ENCODE measurements at regions not wholly inside any gene's neighbourhood (a gene's known extent, or its start where the extent isn't known, plus 50 kb on each side); places are given as distances from the start of the nearest gene placed in this dataset.

GRCh38 chr16:85306071-85306792 lies 194.0 kb upstream of the CIBAR2 start (continued):
- TF ChIP-seq ZNF564 (CRISPR knock-in tag; IDR thresholded peaks at IDR 0.05), result peak; percentile 78; the same call in 1 of the 2 replicates
- TF ChIP-seq DNMT3B (CRISPR knock-in tag; conservative IDR thresholded peaks at IDR 0.05), result no peak; the same call in 1 of the 2 replicates
- TF ChIP-seq DNMT1 (CRISPR knock-in tag; IDR thresholded peaks at IDR 0.05), result no peak
- TF ChIP-seq RAD21 (CRISPR knock-in tag; IDR thresholded peaks at IDR 0.05), result no peak
- peak; percentile 88; the same call in 1 of the 2 replicates for TF ChIP-seq ZNF441 (CRISPR knock-in tag; IDR thresholded peaks at IDR 0.05; ENCODE audit: borderline replicate concordance)
- no peak for TF ChIP-seq PHF5A (CRISPR knock-in tag; IDR thresholded peaks at IDR 0.05; ENCODE audit: low read depth, unreplicated experiment)
- no peak for TF ChIP-seq HNRNPL (IDR thresholded peaks at IDR 0.05; ENCODE audit: low read depth, low read length)
- peak; percentile 86 for TF ChIP-seq ELF3 (CRISPR knock-in tag; IDR thresholded peaks at IDR 0.05)
- TF ChIP-seq ZNF598 (CRISPR knock-in tag; IDR thresholded peaks at IDR 0.05; ENCODE audit: borderline replicate concordance), result 0 out of 2 replicates have a peak, but pooled peaks have one; percentile 19
- TF ChIP-seq PLSCR1 (CRISPR knock-in tag; IDR thresholded peaks at IDR 0.05; ENCODE audit: borderline replicate concordance), result no peak
- no peak for TF ChIP-seq ATM (IDR thresholded peaks at IDR 0.05; ENCODE audit: borderline replicate concordance)
- TF ChIP-seq PCBP1 (IDR thresholded peaks at IDR 0.05; ENCODE audit: borderline replicate concordance, low read depth, low read length), result no peak
- TF ChIP-seq TARDBP (CRISPR knock-in tag; IDR thresholded peaks at IDR 0.05), result peak; percentile 88
- TF ChIP-seq PLRG1 (conservative IDR thresholded peaks at IDR 0.05), result no peak
- TF ChIP-seq GFI1 (CRISPR knock-in tag; IDR thresholded peaks at IDR 0.05; ENCODE audit: borderline replicate concordance), result no peak
- no peak for TF ChIP-seq ZBTB1 (CRISPR knock-in tag; IDR thresholded peaks at IDR 0.05; ENCODE audit: borderline replicate concordance)
- no peak for TF ChIP-seq MAZ (IDR thresholded peaks at IDR 0.05; ENCODE audit: borderline replicate concordance, low read depth, low read length)
- TF ChIP-seq MAZ (CRISPR knock-in tag; IDR thresholded peaks at IDR 0.05; ENCODE audit: low read depth), result peak; percentile 71; the same call in 1 of the 2 replicates
- TF ChIP-seq EP300 (IDR thresholded peaks at IDR 0.05; ENCODE audit: low read depth in 2 of 2, low read length in 2 of 2), result peak in 1 of 2 experiments; percentile 62; a peak in 1 of 4 replicates
- no peak for TF ChIP-seq EP300 (CRISPR knock-in tag; IDR thresholded peaks at IDR 0.05; ENCODE audit: borderline replicate concordance)
- TF ChIP-seq MAFG (CRISPR knock-in tag; IDR thresholded peaks at IDR 0.05), result no peak
- peak; percentile 73; the same call in 1 of the 2 replicates for TF ChIP-seq BCL3 (CRISPR knock-in tag; IDR thresholded peaks at IDR 0.05)
- no peak for TF ChIP-seq IKZF1 (IDR thresholded peaks at IDR 0.05)
- 0 out of 2 replicates have a peak, but pooled peaks have one; percentile 51 for TF ChIP-seq KDM6A (CRISPR knock-in tag; IDR thresholded peaks at IDR 0.05; ENCODE audit: low read depth)
- TF ChIP-seq FLYWCH1 (CRISPR knock-in tag; IDR thresholded peaks at IDR 0.05), result no peak
- TF ChIP-seq ISL2 (CRISPR knock-in tag; IDR thresholded peaks at IDR 0.05), result no peak
